HFF-Myc (cell line): ENCODE measurements at regions not wholly inside any gene's neighbourhood (a gene's known extent, or its start where the extent isn't known, plus 50 kb on each side); places are given as distances from the start of the nearest gene placed in this dataset.

Experiments used
- DNase-seq: peaks from one replicate; pipeline ENCODE4 v3.0.0-alpha.2; 2011; ENCODE audit warnings: low read depth; ENCODE audit errors: extremely low read depth
- H3K4me3 ChIP-seq: replicated peaks from 2 replicates; pipeline ENCODE4 v1.5.1; 2011; ENCODE audit warnings: low read depth, mild to moderate bottlenecking, control low read depth, low read length
- CTCF ChIP-seq: IDR thresholded peaks from 2 replicates; pipeline ENCODE4 v1.5.1; 2012; ENCODE audit warnings: mild to moderate bottlenecking, low read depth, low read length, control low read depth; ENCODE audit errors: missing control alignments

GRCh38 chr1:208524925-208525324 is 280.7 kb upstream of the PLXNA2 start:
- no peak for DNase-seq
- TF ChIP-seq CTCF, result no peak
- no peak overlapping the region for H3K4me3 ChIP-seq

- no peak for DNase-seq
- TF ChIP-seq CTCF, result no peak
- H3K4me3 ChIP-seq, result no peak overlapping the region
Measured at GRCh38 chr1:208525417-208525816, 281.2 kb upstream of the PLXNA2 start.

GRCh38 chr1:208526613-208527125 is 282.5 kb upstream of the PLXNA2 start:
- TF ChIP-seq CTCF, result no peak
- H3K4me3 ChIP-seq, result no peak overlapping the region
- DNase-seq, result no peak

- H3K4me3 ChIP-seq, result no peak overlapping the region
- no peak for TF ChIP-seq CTCF
- no peak for DNase-seq
Measured at GRCh38 chr1:208527156-208527555, 283.0 kb upstream of the PLXNA2 start.

GRCh38 chr1:208528578-208529240 is 284.5 kb upstream of the PLXNA2 start:
- no peak overlapping the region for H3K4me3 ChIP-seq
- no peak for TF ChIP-seq CTCF
- DNase-seq, result no peak

GRCh38 chr1:208531003-208531750 is 287.0 kb upstream of the PLXNA2 start:
- DNase-seq, result no peak
- no peak for TF ChIP-seq CTCF
- no peak overlapping the region for H3K4me3 ChIP-seq
